Neural cell (in vitro differentiated cells): ENCODE measurements at regions not wholly inside any gene's neighbourhood (a gene's known extent, or its start where the extent isn't known, plus 50 kb on each side); places are given as distances from the start of the nearest gene placed in this dataset.

Source experiments
- H2AFZ ChIP-seq: fragments of 200-600, 300-800 bp; sonication (generic), shearing (Covaris generic); 2 replicates; pipeline ENCODE4 v1.6.0; 2014; ENCODE audit warnings: low read depth, mild to moderate bottlenecking, antibody characterized with exemption, low read length, moderate library complexity
- H3F3A ChIP-seq: fragments of 200-600 bp; shearing (Covaris generic); 2 replicates; pipeline ENCODE4 v1.6.1; 2016; ENCODE audit warnings: mild to moderate bottlenecking, moderate library complexity, mixed read lengths, antibody characterized with exemption, low read length; ENCODE audit not compliant: insufficient read depth, poor library complexity, severe bottlenecking
- H3K27ac ChIP-seq: fragments of 200-600, 300-800 bp; sonication (generic), shearing (Covaris generic); 2 replicates; pipeline ENCODE4 v1.5.1; 2014; ENCODE audit warnings: mild to moderate bottlenecking, low read length, moderate library complexity
- H3K27me3 ChIP-seq: fragments of 300-800, 200-600 bp; sonication (generic), shearing (Covaris generic); 2 replicates; pipeline ENCODE4 v1.6.0; 2014; ENCODE audit warnings: mild to moderate bottlenecking, low read depth, low read length, moderate library complexity; ENCODE audit not compliant: insufficient read depth
- H3K36me3 ChIP-seq: fragments of 300-800, 200-600 bp; sonication (generic), shearing (Covaris generic); 2 replicates; pipeline ENCODE4 v1.5.1; 2014; ENCODE audit warnings: mild to moderate bottlenecking, antibody characterized with exemption, low read length, moderate library complexity; ENCODE audit not compliant: insufficient read depth
- H3K4me2 ChIP-seq: fragments of 300-800, 200-600 bp; sonication (generic), shearing (Covaris generic); 2 replicates; pipeline ENCODE4 v1.6.0; 2014; ENCODE audit warnings: mild to moderate bottlenecking, low read length
- H3K4me3 ChIP-seq: fragments of 300-800, 200-600 bp; sonication (generic), shearing (Covaris generic); 2 replicates; pipeline ENCODE4 v1.5.1; 2014; ENCODE audit warnings: mild to moderate bottlenecking, low read length, moderate library complexity
- H3K79me2 ChIP-seq: fragments of 200-600 bp; shearing (Covaris generic); replicated peaks from 2 replicates; pipeline ENCODE4 v1.6.0; 2014; ENCODE audit warnings: mild to moderate bottlenecking, low read length, moderate library complexity; ENCODE audit not compliant: insufficient read depth
- H3K9ac ChIP-seq: fragments of 300-800, 200-600 bp; sonication (generic), shearing (Covaris generic); 2 replicates; pipeline ENCODE4 v1.6.1; 2016; ENCODE audit warnings: mild to moderate bottlenecking, low read length, mixed read lengths
- H3K9me2 ChIP-seq: fragments of 200-600 bp; shearing (Covaris generic); 2 replicates; pipeline ENCODE4 v1.6.1; 2016; ENCODE audit warnings: mild to moderate bottlenecking, low read length, mixed read lengths; ENCODE audit not compliant: insufficient read depth
- H3K9me3 ChIP-seq: fragments of 200-600, 300-800 bp; sonication (generic), shearing (Covaris generic); 2 replicates; pipeline ENCODE4 v1.6.1; 2016; ENCODE audit warnings: mild to moderate bottlenecking, mixed run types, low read length, moderate library complexity, mixed read lengths
- H4K20me1 ChIP-seq: fragments of 200-600 bp; shearing (Covaris generic); 2 replicates; pipeline ENCODE4 v1.6.1; 2016; ENCODE audit warnings: mild to moderate bottlenecking, mixed run types; ENCODE audit not compliant: insufficient read depth
- CTCF ChIP-seq: fragments of 450-650 bp; IDR thresholded peaks from 2 replicates; pipeline ENCODE4 v1.5.1; 2014; ENCODE audit warnings: antibody characterized with exemption, mild to moderate bottlenecking, moderate library complexity; ENCODE audit not compliant: poor library complexity, severe bottlenecking
- EP300 ChIP-seq: fragments of 450-650 bp; conservative IDR thresholded peaks from 2 replicates; pipeline ENCODE4 v1.6.1; 2014; ENCODE audit warnings: antibody characterized with exemption, mild to moderate bottlenecking, moderate library complexity; ENCODE audit not compliant: poor library complexity, severe bottlenecking
- EZH2 ChIP-seq: fragments of 200-600, 300-800 bp; shearing (Covaris generic), sonication (generic); IDR thresholded peaks from 2 replicates; pipeline ENCODE4 v1.6.1; 2014; ENCODE audit warnings: antibody characterized with exemption, low read length, borderline replicate concordance, mild to moderate bottlenecking; ENCODE audit not compliant: insufficient read depth, poor library complexity, severe bottlenecking
- MXI1 ChIP-seq: fragments of 450-650 bp; conservative IDR thresholded peaks from 2 replicates; pipeline ENCODE4 v1.6.1; 2014; ENCODE audit warnings: antibody characterized with exemption, mild to moderate bottlenecking; ENCODE audit not compliant: poor library complexity, severe bottlenecking
- POLR2AphosphoS5 ChIP-seq: IDR thresholded peaks from 2 replicates; pipeline ENCODE4 v1.6.1; 2012
- RAD21 ChIP-seq: fragments of 450-650 bp; conservative IDR thresholded peaks from 2 replicates; pipeline ENCODE4 v1.6.1; 2014; ENCODE audit warnings: antibody characterized with exemption, mild to moderate bottlenecking, moderate library complexity
- REST ChIP-seq: IDR thresholded peaks from 2 replicates; pipeline ENCODE4 v1.6.1; 2012; ENCODE audit warnings: borderline replicate concordance
- SMC3 ChIP-seq: fragments of 450-650 bp; conservative IDR thresholded peaks from 2 replicates; pipeline ENCODE4 v1.6.1; 2014; ENCODE audit warnings: antibody characterized with exemption, mild to moderate bottlenecking, moderate library complexity; ENCODE audit not compliant: poor library complexity
- TAF1 ChIP-seq: IDR thresholded peaks from 2 replicates; pipeline ENCODE4 v1.6.1; 2012; ENCODE audit warnings: low read depth

- no peak overlapping the region for H3K4me3 ChIP-seq
- H3K79me2 ChIP-seq = no peaks in the 10 kb centered on the region
- H3K27ac ChIP-seq = no peak overlapping the region
- no peaks in the 10 kb centered on the region for H3F3A ChIP-seq
- TF ChIP-seq EP300 (no peak), RAD21 (no peak), EZH2 (no peak), SMC3 (no peak), TAF1 (no peak), POLR2AphosphoS5 (no peak), CTCF (no peak), REST (no peak), MXI1 (no peak)
- H4K20me1 ChIP-seq = no peaks in the 10 kb centered on the region
- no peaks in the 10 kb centered on the region for H3K9me3 ChIP-seq
- no peak overlapping the region for H3K9ac ChIP-seq
- no peaks in the 10 kb centered on the region for H3K36me3 ChIP-seq
- no peak overlapping the region for H3K4me2 ChIP-seq
- H2AFZ ChIP-seq = no peak overlapping the region
- H3K9me2 ChIP-seq = no peaks in the 10 kb centered on the region
- no peaks in the 10 kb centered on the region for H3K27me3 ChIP-seq
These were observed 383.6 kb upstream of the NR2F2 start for GRCh38 chr15:95946926-95947325.

- Histone ChIP-seq H3K4me2 (no peak overlapping the region), H3K9me3 (no peaks in the 10 kb centered on the region), H3K27ac (no peak overlapping the region), H3K4me3 (no peak overlapping the region), H3K9ac (no peak overlapping the region), H3K36me3 (no peaks in the 10 kb centered on the region), H4K20me1 (no peaks in the 10 kb centered on the region), H3F3A (no peaks in the 10 kb centered on the region), H3K9me2 (no peaks in the 10 kb centered on the region), H3K79me2 (no peaks in the 10 kb centered on the region), H2AFZ (no peak overlapping the region), H3K27me3 (no peaks in the 10 kb centered on the region)
- TF ChIP-seq MXI1 (no peak), SMC3 (no peak), RAD21 (no peak), TAF1 (no peak), EZH2 (no peak), CTCF (no peak), EP300 (no peak)
These were observed 382.1 kb upstream of the NR2F2 start for GRCh38 chr15:95948411-95948810.
